ENCODE measurements at regions not wholly inside any gene's neighbourhood (a gene's known extent, or its start where the extent isn't known, plus 50 kb on each side); places are given as distances from the start of the nearest gene placed in this dataset.

DNA sequence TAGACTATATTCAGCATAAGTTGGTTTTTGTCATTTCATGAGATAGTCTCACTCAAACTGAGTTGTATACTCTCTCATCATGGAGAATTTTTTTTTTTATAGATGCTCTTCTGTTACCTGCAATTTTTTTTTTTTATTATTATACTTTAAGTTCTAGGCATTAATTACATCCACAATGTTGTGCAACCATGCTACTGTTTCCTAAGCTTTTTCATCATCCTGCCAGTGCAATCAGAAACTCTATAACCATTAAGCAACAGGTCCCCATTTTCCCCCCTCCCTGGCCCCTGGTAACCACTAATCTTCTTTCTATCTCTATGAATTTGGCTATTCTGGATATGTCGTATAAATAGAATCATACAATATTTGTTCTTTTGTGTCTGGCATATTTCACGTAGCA is 321.6 kb downstream of the STIM2 start:
- TF ChIP-seq POLR2A (IDR thresholded peaks at IDR 0.05; ENCODE audit: low read depth, low read length) (no peak), TAF1 (IDR thresholded peaks at IDR 0.05; ENCODE audit: borderline replicate concordance, low read depth, low read length) (no peak), POLR2AphosphoS5 (IDR thresholded peaks at IDR 0.05; ENCODE audit: low read depth, low read length) (no peak)
